ENCODE measurements at regions not wholly inside any gene's neighbourhood (a gene's known extent, or its start where the extent isn't known, plus 50 kb on each side); places are given as distances from the start of the nearest gene placed in this dataset.

DNA sequence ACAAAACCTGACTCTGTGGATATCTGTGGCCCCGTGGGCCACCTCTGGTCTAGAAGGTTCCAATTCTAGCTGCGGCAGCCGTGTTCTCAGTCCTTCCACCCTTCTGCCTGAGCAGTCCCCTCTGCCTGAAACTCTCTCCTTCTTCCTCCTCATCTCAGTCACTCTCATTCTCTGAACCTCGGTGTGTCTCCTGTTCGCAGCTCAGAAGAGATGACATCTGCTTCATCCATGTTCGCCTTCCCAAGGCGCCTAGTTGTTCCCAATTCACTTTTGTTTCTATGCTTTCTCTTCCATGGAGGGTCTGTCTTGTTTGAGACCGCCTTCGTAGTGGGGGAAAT is 95.5 kb downstream of the CEBPB start:
- no peak for DNase-seq (ENCODE audit: low spot score)

DNA sequence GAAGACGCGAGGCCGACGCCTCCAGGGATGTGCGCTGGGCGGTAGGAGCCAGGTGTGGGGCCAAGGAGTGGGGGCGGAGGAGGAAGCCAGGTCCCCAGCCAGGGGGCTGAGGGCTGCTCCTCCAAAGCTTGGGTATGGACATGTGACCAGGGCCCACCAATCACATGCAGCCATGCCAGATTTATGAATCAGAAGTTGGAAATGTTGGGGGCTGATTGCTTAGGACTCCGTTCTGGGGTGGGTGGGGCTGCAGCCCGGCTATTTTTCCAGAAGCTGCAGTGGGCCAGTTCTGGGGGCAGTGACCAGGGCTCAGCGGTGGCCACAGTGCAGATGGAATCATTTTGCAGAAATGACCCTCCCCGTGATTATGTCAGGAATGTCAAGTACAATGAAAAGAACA is 96.0 kb downstream of the CEBPB start:
- DNase-seq (ENCODE audit: low spot score) = peak; percentile 27

DNA sequence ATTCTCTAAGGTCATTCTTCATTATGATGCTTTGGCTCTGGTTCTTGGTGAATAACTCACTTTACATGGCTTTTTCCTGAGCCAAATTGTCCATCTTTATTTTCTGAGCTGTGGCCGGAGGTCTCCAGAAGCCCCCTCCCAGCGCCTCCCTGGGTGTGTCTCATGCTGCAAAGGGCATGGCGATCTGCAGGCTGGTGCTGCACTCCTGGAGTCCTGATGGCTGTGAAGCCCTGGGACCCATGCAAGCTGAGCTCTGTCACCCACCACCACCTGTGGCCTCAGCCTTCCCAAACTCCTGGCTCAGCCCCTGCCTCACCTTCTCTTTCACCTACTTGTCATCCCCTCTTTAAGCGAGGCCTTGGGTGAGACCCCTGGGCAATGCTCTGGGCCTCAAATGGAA is 96.9 kb downstream of the CEBPB start:
- DNase-seq (ENCODE audit: low spot score) = no peak

- DNase-seq (ENCODE audit: low spot score) = no peak
Measured at GRCh38 chr20:50288128-50288623, 97.5 kb downstream of the CEBPB start.

DNA sequence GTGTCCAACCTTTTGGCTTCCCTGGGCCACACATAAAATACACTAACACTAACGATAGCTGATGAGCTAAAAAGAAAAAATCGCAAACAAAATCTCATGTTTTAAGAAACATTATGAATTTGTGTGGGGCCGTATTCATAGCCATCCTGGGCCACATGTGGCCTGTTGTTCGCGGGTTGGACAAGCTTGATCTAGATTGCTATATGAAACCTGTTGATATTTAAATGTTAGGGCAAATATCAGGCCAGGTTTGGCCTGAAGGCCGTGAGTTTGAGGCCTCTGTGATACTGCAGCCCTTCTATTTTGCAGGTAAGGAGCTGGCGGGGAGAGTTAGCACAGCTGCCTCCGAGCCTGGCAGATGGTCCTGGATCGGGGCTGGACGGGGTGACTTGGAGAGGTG is 99.0 kb downstream of the CEBPB start:
- no peak for DNase-seq (ENCODE audit: low spot score)

- DNase-seq (ENCODE audit: low spot score) = no peak
Measured at GRCh38 chr20:50290112-50290511, 99.5 kb downstream of the CEBPB start.

GRCh38 chr20:50290808-50291207 is 100.2 kb downstream of the CEBPB start:
- no peak for DNase-seq (ENCODE audit: low spot score)

DNA sequence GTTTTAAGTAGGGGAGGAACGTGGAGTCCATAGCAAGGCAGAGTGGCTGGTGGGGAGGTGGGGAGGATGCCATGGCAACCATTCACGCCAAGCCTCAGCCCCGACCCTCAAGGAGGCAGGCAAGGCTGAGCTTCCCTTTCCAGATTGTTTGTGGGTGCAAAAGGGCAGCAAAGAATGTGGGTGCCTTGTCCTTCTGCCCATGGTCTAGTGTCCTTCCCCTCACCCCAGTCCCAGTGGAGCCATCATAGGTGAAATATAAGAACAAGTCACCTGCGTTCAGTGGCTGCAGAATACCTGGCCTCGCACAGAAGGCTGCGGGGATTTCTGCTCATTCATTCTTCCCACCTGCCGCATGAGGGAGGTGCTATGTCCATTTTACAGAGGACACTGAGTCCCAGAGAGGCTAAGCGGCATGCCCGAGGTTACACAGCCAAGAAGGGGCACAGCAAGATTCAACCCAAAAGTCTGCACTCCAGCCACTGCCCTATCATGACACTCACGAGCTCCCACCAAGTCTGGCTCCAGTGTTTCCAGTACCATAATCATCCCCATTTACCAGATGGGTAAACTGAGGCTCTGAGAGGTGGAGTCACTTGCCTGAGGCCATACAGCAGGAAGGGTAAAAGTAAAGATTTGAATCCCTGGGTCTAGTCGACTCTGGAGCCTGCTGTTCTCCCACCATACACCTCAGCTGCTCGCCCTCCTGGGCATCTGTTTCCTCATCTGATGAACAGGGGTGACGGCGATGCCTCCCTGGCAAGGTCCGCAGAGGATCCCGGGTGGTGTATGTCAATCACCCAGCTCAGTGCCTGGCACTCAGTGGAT is 100.8 kb downstream of the CEBPB start:
- DNase-seq (ENCODE audit: low spot score) = no peak

- no peak for DNase-seq (ENCODE audit: low spot score)
Measured at GRCh38 chr20:50292079-50292590, 101.5 kb downstream of the CEBPB start.

DNA sequence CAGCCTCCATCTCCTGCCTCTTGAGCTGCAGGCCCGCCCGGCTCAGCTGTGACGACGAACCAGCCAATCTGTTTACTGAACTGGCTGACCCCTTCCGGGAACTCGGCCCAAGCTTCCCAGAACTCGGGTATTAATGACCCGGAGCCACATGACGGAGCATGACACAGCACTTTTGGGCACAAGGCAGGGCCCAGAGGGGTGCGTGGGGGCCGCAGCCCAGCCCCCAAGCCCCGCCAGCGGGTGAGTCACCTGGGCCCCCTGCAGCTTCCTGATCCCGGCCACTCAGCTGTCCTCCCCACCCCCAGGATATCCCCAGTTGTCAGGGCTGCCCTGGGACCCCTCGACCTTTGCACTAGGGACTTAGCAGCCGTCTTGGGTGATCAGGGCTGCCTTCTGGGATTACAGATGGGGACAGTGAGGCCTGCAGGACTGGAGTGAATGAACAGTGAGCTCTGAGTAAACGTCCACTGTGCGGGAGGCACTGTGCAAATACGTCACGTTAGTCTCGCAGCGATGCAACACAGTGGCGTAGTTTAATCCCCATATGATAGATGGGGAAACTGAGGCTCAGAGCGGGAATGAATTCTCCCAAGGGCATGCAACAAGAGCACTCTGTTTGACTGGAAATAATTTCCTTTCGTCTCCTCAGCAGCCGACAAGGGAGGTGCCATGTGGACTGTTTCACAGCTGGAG is 102.1 kb downstream of the CEBPB start:
- DNase-seq (ENCODE audit: low spot score) = peak; percentile 91

- no peak for DNase-seq (ENCODE audit: low spot score)
Measured at GRCh38 chr20:50293284-50294139, 102.9 kb downstream of the CEBPB start.

DNA sequence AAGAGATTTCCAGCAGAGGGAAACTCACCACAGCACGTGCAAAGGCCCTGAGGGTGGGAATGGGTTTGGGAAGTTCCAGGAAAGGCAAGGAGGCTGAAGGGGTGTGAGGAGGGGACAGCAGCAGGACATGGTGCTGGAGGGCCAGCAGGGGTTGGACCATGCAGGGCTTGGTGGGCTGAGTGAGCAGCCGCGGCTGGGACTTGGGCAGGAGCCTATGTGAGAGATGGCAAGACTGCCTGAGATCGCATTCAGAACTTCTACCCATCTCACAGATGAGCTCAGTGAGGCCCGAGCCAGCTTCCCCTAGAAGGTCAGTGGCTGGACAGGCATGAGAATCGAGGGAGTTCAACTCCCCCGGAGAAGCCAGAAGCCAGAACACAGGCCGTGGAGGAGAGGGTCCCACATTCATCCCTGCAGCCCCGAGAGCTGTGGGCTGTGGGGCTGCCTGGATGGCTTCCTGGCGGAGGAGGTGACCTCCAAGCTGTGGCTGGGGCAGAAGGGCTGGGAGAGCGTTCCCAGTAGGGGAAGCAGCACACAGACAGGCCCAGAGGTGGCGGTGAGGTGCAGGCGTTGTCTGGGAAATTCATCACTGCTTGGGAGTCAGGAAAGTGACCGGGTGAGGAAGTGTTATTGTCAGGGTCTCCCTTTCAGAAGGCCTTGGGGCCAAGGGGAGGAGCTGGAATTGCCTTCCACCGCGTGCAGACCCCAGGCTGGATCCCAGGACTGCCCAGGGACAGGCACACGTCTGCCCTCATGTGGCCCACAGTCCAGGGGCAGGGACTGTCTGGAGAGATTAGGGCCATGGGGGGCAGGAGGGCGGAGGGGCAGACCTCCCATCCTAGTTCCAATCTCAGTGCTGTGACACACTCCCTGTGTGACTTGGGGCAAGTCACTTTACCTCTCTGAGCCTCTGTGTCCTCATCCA is 103.8 kb downstream of the CEBPB start:
- no peak for DNase-seq (ENCODE audit: low spot score)

DNA sequence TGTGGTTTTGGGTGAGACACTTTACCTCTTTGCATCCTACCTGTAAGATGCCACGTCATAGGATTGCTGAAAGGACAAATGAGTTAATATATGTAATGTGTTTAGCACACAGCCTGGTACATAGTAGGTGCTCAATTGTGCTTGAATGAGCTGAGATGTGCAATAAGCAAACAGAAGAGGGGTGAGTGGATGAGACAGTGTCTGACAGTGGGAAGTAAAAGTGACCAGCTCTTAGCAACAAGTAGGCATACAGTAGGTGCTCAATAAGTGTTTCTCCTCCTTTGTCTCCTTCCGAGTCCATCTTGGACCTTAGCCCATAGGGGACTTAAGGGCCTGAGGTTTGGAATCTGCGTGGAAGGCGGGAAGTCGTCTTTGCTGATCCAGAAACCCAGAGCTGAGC is 104.7 kb downstream of the CEBPB start:
- DNase-seq (ENCODE audit: low spot score) = no peak

DNA sequence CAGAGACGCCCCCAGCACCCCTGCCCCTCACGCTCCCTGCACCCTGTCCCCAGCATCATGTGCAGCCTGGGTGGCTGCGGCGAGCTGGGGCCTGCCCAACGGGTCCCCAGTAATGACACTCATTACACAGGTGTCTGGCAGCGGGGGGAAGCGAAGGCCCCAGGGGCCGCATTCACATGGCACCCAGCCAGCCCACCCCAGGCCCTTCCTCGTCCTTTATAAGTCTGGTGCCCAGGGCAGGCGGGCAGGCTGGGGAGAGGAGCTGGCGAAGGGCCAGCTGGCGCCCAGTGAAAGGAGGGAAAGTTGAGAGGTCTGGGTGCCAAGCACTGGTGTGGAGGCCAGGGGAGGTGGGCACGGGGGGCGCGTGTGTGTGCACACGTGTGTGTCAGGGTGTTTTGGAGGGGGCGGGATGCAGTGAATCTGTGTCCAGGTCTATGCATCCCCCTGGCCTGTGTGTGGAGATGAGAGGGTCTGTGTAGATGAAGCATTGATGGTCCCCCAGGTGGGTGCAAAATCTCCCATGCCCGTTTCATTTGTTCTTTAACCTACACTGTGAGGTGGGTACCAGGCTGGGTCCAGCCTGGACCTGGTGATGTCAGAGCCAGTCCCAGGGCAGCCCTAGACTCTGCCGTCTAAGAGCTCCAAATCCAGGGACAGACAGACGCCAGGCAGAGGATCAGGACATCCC is 105.3 kb downstream of the CEBPB start:
- DNase-seq (ENCODE audit: low spot score) = no peak

GRCh38 chr20:50296450-50297375 is 106.1 kb downstream of the CEBPB start:
- DNase-seq (ENCODE audit: low spot score) = no peak

DNA sequence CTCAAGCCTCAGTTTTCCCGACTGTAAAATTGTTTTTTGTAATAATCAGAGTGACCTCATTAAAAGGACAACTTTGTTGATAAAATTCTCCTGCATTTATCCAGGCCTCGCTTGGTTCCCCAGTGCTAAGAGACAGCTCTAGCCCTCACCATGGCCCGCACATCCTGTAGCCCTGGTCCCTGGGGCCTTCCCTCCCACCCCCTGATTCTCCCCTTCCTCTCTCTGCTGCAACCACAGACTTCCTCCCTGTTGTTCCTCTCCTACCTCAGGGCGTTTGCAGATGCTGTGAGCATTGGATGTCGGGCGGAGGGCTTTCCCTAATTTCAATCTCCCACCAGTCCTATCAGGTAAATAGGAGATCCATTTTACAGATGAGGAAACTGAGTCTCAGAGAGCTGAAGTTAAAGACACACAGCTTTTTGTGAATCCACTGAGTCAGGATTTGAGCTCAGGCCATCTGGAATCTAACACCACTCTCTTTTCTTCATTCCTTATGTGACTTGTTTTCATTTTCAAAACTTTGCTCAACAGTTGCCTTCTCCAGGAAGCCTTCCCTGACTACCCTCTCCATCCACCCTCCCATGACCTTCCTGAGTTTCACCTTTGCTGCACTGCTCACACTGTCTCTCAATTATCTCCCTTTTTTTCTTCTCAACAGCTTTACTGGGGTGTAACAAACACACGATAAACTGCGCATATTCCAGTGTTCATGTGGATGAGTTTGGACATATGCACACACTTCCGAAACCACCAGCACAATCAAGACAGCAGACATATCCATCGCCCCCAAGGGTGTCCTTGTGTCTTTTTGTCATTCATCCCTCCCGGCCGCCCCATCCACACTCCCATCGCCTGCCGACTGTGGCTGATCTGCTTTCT is 107.1 kb downstream of the CEBPB start:
- no peak for DNase-seq (ENCODE audit: low spot score)

GRCh38 chr20:50298554-50299324 is 108.1 kb downstream of the CEBPB start:
- DNase-seq (ENCODE audit: low spot score) = peak; percentile 40

DNA sequence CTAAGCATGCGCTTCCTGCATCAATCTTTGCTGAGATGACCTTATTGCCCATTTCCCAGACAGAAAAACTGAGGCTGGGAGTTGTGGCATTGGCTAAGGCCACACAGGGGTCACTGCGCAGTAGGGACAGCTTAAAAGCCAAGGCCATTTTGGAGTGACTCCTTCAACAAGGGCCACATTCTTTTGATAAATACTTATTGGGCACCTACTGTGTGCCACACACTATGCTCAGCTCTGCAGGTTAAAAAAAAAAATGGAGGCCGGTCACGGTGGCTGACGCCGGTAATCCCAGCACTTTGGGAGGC is 108.6 kb downstream of the CEBPB start:
- DNase-seq (ENCODE audit: low spot score) = no peak
